Right renal pelvis (tissue), 4 donors: ENCODE measurements at regions not wholly inside any gene's neighbourhood (a gene's known extent, or its start where the extent isn't known, plus 50 kb on each side); places are given as distances from the start of the nearest gene placed in this dataset.
"Not testable (repeated sequence)": the region's sequence is repeated elsewhere in the genome, so short reads cannot be mapped to it uniquely, and the experiment has no call there.

Experiments
- DNase-seq, 4 donors: peaks; one replicate each; pipeline ENCODE4 v3.0.0-alpha.2; 2013; ENCODE audit warnings: low read depth in 4 of 4, low spot score in 3 of 4, missing footprints in 1 of 4

DNA sequence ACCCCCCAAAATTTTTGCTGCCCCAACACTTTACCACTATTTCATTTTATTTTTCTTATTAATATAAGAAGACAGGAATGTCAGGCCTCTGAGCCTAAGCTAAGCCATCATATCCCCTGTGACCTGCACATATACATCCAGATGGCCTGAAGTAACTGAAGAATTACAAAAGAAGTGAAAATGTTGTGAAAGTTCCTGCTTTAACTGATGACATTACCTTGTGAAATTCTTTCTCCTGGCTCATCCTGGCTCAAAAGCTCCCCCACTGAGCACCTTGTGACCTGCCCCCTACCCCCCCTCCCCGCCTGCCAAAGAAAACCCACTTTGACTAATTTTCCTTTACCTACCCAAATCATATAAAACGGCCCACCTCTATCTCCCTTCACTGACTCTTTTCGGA, 200.3 kb upstream of the FKBP1C start:
- DNase-seq: not testable (repeated sequence)

DNA sequence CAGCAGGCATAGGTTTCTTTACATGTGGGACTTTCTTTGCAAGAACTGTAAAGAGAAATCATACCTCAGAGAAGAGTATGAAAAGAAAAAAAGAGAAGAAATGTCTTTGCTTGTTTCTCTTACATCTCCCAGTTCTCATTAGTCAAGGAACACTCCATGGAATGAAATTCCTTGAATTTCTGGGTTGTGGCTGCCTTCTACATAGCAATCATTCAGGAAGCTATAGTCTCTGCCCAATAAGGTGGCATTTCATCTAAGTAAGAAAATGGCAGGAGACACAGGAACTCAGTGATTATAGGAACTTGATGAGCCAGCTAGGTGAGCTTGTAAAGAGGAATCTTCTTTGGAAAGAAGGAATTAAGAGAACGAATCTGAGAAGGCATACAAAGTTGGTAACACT, 197.0 kb upstream of the FKBP1C start:
- DNase-seq: no peak

DNA sequence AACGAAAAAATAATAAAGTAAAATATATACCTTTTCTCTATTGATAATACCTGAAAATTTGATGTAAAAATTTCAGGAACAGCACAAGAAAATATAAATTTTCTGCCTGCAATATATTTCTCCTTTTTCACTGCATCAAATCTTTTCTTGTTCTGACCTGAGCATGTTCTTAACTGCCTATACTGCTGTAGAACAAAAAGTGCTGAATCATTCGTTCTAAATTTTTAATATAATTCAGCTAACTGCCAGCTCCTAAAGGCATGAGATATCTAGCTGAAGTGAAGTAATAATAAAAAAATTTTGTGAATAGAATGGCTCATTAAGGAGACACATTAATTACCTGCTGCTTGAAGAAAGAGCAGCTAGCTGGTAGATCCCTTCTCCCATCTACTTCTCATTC, 188.6 kb upstream of the FKBP1C start:
- no peak for DNase-seq

DNA sequence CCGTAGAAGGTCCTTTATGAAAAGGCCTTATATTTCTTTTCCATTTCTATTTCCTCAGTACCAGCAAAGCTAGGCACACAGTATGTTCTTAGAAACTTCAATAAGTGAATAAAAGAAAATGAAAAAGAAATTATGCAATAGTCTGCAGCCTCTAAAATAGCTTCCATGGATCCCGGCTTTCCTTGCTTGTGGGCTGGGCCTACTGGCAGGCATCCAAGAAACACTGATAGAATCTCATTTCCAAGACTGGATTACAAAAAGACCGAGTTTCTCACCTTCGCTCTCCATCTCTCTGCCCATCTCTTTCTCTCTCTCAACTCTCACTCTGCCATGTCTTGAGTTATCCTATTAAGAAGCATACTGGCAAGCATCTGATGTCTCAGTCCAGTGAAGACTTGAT, 187.5 kb upstream of the FKBP1C start:
- no peak for DNase-seq

DNA sequence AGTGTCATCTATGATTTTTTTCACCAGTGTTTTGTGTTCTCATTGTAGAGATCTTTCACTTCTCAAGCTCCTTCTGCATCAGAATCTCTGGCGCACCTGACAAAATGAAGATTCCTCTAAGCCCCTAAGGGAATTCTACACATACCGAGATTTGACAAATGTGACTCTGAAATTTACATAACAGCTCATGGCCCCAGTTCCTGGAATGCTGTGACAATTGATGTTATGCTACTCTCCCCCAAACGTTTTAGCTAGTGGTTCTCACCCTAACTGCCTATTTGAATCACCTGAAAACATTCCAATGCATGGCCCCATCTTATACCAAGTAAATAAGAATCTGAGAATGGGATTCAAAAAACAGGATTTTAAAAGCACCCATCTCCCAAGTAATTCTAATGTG, 162.1 kb upstream of the FKBP1C start:
- DNase-seq: no peak

DNA sequence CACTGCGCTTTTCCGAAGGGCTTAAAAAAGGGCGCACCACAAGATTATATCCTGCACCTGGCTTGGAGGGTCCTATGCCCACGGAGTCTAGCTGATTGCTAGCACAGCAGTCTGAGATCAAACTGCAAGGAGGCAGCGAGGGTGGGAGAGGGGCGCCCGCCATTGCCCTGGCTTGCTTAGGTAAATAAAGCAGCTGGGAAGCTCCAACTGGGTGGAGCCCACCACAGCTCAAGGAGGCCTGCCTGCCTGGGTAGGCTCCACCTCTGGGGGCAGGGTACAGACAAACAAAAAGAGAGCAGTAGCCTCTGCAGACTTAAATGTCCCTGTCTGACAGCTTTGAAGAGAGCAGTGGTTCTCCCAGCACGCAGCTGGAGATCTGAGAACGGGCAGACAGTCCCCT, 158.1 kb upstream of the FKBP1C start:
- DNase-seq: not testable (repeated sequence)

DNA sequence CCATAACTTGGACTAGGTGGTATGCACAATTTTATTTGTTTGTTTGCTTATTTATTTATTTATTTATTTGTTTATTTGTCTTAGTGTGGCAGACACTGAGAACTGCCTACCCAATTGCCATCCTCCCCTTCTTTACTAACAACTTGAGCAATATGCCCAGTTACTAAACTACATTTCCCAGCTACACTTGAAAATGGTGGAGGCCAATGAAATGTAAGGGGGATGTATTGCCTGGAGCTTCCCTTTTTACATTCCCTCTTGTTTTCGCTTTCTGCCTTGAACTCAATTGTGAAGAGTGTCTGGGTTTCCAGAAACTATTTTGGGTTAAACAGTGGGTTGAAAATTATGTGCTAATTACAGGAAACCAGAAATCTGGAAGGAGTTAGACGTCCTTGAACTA, 152.7 kb upstream of the FKBP1C start:
- no peak for DNase-seq

DNA sequence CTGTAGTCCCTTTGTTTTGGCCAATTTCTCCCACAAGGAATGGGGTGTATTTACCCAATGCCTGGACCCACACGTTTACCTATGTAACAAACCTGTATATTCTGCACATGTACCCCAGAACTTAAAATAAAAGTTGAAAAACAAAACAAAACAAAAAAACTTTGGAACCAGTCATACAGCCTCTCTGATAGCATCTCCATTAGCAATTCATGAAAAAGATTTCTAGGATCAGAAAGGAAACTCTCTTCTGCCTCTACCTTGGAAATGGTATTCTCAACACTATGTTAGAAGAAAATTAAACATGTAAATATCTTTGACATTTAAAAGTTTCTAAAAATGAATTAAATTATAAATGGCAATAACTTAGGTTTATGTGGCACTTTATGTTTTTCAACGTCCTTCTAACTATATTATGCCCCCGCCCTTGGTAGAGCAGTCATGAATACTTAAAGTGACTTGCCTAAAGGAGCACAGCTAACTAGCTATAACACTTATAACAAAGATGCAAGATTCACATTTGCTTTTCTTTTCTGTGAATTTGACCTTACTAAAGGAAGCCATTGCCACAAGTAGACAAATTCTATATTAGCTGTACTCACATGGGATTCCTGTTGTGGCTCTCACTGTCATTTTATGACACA, 147.5 kb upstream of the FKBP1C start:
- no peak for DNase-seq

DNA sequence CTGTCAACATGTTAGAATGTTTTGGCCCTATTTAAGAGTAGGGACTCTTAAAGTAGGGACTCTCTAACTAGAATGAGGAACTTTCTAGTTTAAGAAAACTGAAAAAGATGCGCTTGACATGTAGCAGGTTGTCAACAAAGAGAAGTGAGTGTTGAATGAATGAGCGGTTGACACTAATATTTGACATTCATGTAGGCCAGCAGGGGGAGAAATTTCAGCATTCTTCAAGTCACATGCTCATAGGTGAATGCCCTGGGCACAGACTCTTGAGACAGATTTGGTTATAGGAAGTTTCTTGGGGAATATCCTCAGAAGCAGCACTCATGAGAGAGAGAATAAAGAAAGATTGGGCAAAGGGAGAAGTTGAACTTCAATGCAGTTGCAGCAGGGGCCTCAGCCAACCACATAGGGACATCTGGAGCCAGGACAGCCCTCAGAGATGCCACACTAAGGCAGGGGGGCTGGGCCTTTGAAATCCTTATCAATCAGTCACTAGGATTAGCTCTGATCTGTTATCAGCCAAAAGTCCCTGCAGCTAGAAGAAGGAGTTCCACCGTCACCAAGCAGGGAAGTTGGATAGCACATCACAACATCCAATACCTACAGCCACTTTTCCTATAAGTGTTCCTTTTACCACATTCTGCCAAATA, 145.1 kb upstream of the FKBP1C start:
- DNase-seq: no peak

DNA sequence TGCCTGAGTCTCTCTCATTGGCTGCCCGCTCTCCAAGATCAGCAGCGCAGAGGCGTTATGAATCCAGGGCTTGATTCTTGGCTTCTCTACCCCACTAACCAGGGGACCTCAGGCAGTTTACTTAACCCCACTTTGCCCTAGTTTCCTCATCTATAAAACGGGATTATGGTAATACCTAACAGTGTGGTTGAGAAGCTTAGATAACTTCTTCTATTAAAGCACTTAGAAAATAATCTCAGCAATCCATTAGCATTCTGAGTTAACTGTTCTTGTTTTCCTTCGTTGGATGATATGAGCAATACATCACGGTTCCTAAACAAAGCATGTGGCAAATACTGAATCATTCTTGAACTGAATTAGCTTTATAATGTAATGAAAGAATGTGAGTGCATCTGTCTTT, 116.3 kb upstream of the FKBP1C start:
- DNase-seq: no peak

DNA sequence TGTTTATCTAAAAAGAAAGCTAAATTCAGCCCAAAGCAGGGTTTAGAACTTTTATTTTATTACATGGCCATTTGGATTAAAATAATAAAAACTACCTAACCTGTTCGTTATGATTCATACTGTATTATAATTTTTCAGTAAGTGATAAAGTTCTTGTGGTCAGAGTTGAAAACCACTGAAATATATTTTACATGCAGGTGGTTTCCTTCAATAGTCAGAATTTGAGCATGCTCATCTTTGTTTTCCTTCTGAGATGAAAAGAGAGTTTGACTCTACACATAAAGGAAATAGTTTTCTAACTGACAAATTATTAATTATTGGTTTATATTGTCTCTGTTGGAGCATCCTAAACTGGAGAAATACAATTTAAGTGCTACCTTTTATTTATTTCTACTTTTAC, 114.0 kb upstream of the FKBP1C start:
- DNase-seq: no peak

DNA sequence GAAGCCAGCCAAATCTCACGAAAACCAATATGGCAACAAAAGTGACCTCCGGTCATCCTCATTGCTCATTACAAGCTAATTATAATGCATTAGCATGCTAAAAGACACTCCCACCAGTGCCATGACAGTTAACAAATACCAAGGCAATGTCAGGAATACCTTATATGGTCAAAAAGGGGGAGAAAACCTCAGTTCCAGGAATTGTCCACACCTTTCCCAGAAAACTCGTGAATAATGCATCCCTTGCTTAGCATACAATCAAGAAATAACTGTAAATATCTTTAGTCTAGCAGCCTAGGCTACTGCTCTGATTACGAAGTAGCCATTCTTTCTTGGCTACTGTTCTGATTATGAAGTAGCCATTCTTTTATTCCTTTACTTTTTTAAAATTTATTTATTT, 112.5 kb upstream of the FKBP1C start:
- DNase-seq: no peak

DNA sequence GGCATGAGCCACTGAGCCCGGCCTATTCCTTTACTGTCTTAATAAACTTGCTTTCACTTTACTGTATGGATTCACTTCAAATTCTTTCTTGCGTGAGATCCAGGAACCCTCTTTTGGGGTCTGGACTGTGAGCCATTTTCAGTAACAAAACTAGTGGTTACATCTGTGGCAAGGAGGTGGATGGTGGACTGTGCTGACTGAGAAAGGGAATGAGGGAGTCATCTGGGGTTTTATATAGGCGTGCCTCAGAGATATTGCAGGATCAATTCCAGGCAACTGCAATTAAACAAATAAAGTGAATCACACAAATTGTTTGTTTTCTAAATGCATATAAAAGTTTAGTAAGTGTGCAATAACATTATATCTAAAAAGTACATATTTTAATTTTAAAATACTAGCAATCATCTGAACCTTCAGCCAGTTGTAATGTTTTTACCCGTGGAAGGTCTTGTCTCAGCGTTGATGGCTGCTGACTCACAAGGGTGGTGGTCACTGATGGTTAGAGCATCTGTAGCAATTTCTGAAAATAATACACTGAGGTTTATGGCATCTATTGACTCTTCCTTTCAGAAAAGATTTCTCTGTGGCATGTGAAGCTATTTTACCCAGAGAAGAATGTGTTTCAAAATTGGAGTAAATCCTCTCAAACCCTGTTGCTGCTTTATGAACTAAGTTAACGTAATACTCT, 111.4 kb upstream of the FKBP1C start:
- no peak for DNase-seq

DNA sequence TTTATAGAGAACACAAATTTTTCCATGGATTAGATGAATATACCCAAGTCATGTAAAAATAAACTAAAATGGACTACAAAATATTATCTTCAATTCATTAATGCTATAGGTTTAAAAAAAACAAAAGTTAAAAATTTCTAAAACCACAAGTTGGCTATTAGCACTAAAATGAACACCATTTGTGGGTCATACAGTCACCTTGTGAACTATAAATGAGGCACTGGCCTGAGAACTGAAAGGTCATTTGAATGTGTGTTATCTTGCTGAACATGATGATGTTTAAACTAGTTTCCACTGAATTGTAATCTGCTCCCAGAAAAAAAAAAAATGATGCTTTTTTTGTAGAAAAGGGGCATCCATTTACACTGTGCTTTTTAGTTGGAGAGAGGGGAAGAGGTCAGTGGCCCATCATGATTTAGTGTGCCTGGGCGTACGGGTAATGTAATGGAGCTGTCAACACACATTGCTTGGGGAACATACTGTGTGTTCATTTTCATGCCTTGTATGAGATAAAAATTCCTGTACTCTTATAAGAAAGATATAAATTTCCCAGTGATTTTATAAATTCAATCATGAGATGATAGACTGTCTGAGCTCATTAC, 96.6 kb upstream of the FKBP1C start:
- no peak for DNase-seq

DNA sequence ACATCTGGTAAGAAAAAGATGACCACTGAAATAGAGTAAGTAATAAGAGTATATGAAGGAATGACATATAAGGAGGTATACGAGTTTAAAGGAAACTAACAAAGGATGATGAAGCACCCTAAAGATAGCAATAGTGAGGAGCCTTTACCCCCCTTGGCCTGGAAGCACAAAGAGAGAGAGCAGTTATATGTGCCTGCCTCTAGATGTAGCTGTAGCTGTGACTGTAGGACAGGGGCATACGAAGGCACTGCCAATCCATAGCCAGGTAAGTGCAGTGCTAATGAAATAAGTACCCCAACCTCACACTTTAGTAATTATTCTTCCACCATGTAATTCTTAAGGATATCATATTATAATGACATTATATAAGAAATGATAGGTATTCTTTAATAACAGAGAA, 90.1 kb upstream of the FKBP1C start:
- no peak for DNase-seq

DNA sequence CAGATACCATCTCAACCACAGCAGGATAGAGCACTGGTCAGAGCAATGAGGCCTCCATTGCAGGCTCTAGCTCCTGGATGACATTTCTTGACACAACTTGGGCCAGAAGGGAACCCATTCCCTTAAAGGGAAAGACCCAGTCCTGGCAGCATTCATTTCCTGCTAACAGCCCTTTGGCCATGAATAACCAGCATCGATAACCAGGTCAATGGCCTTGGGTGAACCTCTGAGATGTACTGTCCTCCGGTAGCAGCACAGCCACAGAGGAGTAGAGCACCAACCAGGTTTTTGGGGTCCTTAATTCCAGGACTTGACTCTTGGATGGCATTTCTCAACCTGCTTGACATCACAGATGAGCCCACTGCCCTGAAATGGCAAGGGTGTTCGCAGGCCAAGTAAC, 71.2 kb upstream of the FKBP1C start:
- no peak for DNase-seq

DNA sequence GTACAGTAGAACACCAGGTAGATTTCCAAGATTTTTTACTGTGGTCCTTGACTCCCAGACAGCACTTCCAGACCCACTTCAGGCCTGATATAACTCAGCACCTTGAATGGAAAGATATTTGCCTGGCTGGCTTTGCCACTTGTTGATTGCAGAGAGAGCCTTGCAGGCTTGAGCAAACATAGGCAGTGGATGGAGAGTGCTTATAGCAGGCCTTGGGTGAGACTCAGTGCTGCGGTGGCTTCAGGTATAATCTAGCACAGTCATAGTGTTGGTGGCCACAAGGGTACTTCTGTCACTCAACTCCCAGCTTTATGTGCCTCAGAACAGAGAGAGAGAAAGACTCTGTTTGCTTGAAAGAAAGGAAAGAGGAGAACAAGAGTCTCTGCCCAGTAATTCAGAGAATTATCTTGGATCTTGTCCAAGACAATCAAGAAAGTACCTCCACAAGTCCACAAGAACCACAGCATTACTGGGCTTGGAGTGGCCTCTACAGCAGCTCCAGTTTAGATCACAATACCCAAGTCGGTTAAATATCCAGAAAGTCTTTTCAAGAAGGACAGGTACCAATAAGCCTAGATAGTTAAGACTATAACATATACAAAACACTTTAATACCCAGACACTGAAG, 70.5 kb upstream of the FKBP1C start:
- no peak for DNase-seq

DNA sequence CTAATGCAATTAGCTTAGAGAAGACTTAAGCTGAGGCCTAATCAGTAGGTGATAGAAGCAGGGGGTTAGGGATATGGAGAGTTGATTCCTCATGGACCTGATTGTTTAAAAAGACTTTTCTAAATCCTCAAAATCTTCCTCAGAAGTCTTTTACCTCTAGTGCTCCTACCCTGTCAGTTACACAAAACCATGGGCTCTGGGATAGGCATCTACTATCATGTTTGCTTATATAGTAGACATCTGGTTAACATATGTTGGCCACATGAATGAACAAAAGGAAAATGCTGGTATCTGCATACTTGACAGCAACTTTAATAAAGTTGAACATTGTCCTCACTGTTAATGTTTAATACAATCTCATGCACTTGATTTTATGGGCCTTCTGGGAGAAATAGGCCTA, 61.5 kb upstream of the FKBP1C start:
- DNase-seq: no peak

DNA sequence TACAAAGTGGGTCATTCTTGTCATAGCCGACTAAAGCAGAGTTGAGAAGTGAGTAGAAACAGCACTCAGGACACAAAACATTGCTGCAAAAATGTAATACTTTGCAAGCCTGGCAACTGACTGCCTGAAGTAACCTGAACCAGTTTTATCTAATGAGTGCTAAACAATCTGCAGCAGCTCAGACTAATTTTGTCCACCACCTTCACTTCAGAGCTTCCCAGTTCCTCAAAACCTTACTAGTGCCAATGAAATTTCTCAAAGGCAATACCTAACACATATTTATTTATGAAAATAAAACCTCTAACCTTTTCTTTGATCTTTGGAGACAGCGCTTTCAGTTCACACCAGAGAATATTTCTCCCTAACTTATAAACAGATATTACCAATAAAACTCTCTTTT, 56.7 kb upstream of the FKBP1C start:
- DNase-seq: no peak
